A172 (cell line): ENCODE measurements at regions not wholly inside any gene's neighbourhood (a gene's known extent, or its start where the extent isn't known, plus 50 kb on each side); places are given as distances from the start of the nearest gene placed in this dataset.
"Not testable (repeated sequence)": the region's sequence is repeated elsewhere in the genome, so short reads cannot be mapped to it uniquely, and the experiment has no call there.

Experiments used
- DNase-seq: peaks from one replicate; pipeline ENCODE4 v3.0.0-alpha.2; 2015; ENCODE audit warnings: low spot score

DNA sequence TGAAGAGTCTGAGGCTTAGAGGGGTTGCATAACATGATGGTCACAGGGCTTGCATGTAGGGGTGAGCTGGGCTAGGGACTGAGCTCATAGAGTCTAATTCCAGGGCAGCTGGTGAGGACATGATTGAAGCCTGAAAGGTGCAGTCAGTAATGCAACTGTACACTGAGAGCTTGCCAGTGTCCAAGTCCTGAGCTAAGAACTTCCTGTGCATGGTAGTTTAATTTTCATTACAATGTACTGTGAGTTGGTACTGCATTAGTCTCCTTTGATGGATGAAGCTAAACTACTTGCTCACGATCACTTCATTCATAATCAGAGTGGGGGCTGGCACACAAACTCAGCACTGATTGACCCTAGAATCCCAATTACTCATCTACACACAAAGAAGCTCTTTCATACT is 156.4 kb upstream of the CRBN start:
- no peak for DNase-seq

GRCh38 chr3:3334491-3334890 is 155.0 kb upstream of the CRBN start:
- DNase-seq, result no peak

DNA sequence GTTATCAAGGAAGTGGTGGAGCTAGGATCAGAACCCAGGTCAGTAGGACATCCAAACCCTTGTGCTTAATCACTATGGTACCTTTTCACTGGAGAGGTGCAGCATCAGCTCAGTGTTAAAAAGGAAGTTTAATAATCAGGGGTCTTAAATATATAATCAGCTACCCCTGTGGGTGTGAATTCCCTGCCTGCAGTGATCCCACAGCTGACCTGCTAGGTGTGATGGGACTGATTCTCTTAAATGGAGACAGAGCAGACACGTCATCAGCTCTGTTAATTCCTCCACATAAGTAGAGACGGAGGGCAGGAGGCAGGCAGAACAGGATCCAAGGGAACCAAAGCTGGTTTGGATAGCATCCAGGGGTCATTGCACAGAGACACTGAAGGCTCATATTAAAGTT is 154.1 kb upstream of the CRBN start:
- DNase-seq, result no peak

DNA sequence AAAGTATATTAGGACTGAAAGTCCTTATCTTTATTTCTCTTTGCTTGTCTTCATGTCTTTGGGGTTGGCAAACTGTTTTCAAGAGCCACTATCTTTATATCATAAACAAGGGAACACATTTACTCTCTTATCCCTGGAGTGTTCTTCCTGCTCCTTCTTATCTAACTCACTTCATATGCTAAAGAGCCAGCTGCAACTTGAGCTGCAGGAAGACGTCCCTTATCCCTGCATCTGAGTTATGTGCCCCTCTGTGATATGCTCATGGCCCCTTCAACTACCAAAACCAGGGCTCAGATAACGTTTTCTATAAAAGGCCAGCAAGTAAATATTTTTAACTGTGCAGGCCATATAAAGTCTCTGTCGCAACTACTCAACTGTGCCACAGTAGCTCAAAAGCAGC is 137.0 kb upstream of the CRBN start:
- DNase-seq, result no peak

- no peak for DNase-seq
Measured at GRCh38 chr3:3315846-3316245, 136.4 kb upstream of the CRBN start.

DNA sequence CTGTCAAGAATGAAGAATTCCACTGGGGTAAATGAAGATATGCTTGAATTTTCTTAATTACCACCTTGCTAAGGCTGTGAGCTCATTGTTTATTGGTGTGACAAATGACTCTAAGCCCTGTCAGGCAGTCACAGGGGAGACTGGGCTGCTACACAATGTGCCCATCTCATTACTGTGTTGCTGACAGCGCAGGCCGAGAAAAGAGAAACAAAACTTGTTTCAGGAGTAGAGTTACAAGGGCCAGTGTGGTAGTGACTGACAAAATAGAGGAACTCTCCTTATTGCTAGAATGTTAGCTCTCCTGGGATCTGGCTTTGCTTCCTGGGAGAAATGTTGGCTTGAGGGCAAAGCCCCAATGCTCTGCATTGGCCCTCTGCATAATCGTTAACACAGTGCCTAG is 130.4 kb upstream of the CRBN start:
- DNase-seq, result no peak

DNA sequence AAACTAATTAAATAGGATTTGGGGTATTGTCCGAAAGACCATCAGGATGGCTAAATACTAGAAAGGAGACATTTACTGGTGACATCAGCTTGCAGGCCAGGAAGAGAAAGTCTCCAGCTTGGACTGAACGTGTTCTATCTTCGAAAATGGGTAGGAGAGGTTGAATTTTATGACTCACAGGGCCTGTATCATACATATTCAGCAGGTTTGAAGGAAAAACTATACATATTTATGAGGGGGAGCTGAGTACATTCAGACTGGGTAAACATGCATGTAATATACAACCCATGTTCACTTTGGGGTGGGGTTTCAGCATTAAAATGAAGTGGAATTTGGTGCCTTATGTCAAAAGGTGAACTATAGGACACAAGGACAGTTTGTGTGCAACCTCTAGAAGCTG is 129.3 kb upstream of the CRBN start:
- DNase-seq, result no peak

DNA sequence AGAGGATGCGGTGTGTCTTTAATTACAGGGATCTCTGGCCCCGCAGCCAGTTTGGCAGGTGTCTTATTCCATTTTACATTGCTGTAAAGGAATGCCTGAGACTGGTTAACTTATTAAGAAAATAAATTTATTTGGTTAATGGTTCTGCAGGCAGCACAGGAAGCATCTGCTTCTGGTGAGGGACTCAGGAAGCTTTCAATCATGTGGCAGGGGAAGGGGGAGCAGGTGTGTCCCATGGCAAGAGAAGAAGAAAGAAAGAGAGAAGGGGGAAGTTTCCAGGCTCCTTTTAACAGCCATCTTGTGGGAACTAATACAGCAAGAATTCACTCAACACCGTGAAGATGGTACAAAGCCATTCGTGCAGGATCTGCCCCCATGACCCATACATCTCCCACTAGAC is 128.0 kb upstream of the CRBN start:
- no peak for DNase-seq

GRCh38 chr3:3305841-3306240 is 126.3 kb upstream of the CRBN start:
- DNase-seq, result no peak

DNA sequence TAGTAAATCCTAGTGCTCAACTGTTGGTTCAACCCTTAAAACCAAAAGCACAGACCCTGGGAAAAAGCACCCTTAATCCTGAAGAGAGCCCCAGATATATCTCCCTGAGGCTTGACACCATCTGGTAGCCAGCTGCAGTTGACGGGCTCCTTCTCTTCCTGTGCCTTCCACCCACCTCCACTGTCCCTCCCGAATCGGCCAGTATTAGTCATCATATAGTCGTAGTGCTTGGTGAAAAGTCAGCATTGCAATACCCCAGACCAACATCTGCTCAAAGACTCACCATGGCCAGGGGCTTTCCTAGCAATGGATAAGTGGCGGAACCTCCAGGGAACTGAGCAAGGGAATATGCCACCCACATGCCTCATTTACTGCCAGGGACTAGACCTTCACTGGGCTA is 125.6 kb upstream of the CRBN start:
- no peak for DNase-seq

GRCh38 chr3:3303636-3304035 is 124.1 kb upstream of the CRBN start:
- DNase-seq, result no peak

GRCh38 chr3:3302964-3303363 is 123.5 kb upstream of the CRBN start:
- DNase-seq, result no peak

DNA sequence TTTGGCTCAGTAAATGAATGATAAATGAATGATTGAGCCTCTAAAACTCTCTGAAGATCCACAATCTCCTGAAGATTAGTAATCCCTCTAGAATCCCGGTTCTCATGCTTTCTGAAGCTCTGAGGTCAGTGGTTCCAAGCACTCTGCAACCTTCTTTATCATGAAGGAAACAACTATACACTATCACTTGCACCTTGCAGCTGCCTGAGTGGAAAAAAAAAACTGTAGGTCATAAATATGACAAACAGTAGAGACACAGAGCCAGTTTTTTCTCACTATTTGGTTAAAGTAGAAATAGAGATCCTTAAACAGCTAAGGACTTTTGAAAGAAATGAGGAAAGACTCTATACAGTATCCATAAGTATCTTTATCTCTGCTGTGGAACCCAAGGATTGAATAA is 122.0 kb upstream of the CRBN start:
- no peak for DNase-seq

GRCh38 chr3:3296979-3297381 is 117.5 kb upstream of the CRBN start:
- no peak for DNase-seq

DNA sequence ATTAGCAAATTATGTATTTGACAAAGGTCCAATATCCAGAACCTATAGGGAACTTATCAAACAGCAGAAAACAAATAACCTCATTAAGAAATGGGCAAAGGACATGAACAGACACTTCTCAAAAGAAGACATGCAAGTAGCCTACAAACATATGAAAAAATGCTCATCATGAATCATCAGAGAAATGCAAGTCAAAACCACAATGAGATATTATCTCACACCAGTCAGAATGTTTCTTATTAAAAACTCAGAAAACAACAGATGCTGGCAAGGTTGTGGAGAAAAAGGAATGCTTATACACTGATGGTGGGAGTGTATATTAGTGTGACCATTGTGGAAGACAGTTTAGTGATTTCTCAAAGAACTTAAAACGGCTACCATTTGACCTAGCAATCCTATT is 116.1 kb upstream of the CRBN start:
- no peak for DNase-seq

GRCh38 chr3:3291756-3292283 is 112.3 kb upstream of the CRBN start:
- DNase-seq, result not testable (repeated sequence)

- no peak for DNase-seq
Measured at GRCh38 chr3:3288255-3288654, 108.8 kb upstream of the CRBN start.

GRCh38 chr3:3286014-3286413 is 106.5 kb upstream of the CRBN start:
- DNase-seq, result no peak

GRCh38 chr3:3281024-3281423 is 101.5 kb upstream of the CRBN start:
- no peak for DNase-seq

DNA sequence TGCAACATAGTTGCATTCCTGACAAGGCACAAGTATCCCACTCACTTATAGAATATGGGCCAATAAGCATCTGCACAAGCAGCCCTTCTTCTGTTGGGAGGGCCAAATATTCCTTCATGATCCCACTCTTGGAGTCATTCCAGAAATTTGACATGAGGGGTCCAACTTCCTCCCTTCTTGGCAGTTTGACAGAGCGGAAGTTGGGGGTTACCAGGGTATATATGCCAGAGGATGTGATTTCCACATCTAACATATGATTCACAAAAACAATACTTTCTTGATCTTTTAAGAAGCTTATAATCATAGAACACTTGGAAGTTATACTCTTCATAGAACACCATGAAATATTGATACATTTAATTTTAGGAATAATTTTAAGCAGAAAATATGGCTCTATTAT is 100.9 kb upstream of the CRBN start:
- no peak for DNase-seq

GRCh38 chr3:3278073-3278472 is 98.6 kb upstream of the CRBN start:
- DNase-seq, result no peak

GRCh38 chr3:3276630-3277029 is 97.1 kb upstream of the CRBN start:
- DNase-seq, result no peak

GRCh38 chr3:3264796-3265195 is 85.3 kb upstream of the CRBN start:
- DNase-seq, result no peak

DNA sequence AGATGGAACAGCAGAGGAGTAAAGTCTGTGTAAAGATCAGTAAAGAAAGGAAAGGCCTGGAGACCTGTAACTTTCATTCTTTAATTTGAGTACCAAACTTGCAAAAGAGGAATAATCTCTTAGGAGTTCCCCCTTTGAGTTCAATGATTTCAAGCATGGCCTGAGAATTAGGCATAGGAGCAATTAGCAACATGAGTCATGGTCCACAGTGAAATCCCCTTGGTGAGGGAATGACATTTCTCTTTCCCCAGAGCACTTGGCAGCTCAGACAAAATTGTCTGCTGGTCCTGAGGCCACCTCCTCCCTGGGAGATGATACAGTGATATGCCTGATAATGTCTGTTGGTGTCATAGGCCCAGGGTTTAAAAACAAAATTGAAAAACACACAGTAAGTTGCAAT is 81.4 kb upstream of the CRBN start:
- DNase-seq, result no peak

DNA sequence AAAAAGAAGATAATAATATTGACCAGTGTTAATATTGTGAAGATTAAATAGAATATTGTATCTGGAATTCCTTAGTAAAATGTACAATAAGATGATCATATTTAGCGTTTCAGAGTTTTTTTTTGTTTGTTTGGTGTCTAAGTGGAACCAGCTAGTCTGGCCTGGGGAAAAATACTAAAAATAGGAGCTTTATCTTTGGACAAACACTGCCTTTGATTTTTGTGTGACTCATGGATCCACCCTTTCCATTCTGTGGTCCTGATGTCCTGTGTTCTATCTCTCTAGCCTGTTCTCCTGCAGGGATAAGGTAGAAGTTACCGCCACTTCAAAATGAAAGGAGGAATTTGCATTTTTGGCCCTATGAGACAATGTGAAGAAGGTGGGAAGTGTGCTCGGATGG is 79.7 kb upstream of the CRBN start:
- no peak for DNase-seq
